ENCODE measurements at regions not wholly inside any gene's neighbourhood (a gene's known extent, or its start where the extent isn't known, plus 50 kb on each side); places are given as distances from the start of the nearest gene placed in this dataset.

DNA sequence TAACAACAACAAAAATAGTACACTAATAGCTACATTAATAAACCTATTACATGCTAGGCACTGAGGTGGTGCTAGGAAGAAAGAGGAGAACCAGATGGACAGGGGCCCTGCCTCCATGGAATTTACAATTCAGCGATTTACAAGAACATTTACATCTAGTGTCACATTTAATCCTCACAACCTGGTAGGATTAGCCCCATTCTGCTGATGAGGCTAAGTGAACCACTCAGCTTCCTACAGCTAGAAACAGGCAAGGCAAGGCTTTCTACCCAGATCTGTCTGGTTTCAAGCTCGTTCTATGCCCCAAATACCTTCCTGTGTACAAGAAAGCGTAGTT is 368.4 kb downstream of the BUD13 start:
- TF ChIP-seq CTCF (IDR thresholded peaks at IDR 0.05; ENCODE audit: low read depth, low read length, poor library complexity, severe bottlenecking) (no peak), EZH2phosphoT487 (IDR thresholded peaks at IDR 0.05; ENCODE audit: borderline replicate concordance, low read length) (no peak)

Measured in DOHH2 (cell line).